Left ventricle myocardium inferior (tissue), 1 donor: ENCODE measurements at regions not wholly inside any gene's neighbourhood (a gene's known extent, or its start where the extent isn't known, plus 50 kb on each side); places are given as distances from the start of the nearest gene placed in this dataset.

ENCODE experiments used
- DNase-seq: peaks from one replicate; pipeline ENCODE4 v3.0.0-alpha.2; 2020
- H3K27ac ChIP-seq: fragments of 200-600 bp; replicated peaks from 2 replicates; pipeline ENCODE4 v1.8.0; 2021
- H3K27me3 ChIP-seq: fragments of 200-600 bp; 2 replicates; pipeline ENCODE4 v1.8.0; 2021; ENCODE audit warnings: low read depth
- H3K36me3 ChIP-seq: fragments of 200-600 bp; 2 replicates; pipeline ENCODE4 v1.8.0; 2021
- H3K4me1 ChIP-seq: fragments of 200-600 bp; 2 replicates; pipeline ENCODE4 v1.8.0; 2021
- H3K4me3 ChIP-seq: fragments of 200-600 bp; 2 replicates; pipeline ENCODE4 v1.8.0; 2021; ENCODE audit warnings: mild to moderate bottlenecking, moderate library complexity
- H3K9me3 ChIP-seq: fragments of 200-600 bp; replicated peaks from 2 replicates; pipeline ENCODE4 v1.8.0; 2021
- intact Hi-C: fragments of 100-400 bp; cut with micrococcal nuclease; formaldehyde crosslinking; loops from one replicate; pipeline ENCODE4 v1.11.0; 2022
- TF ChIP-seq, protein P1 (sequence below): fragments of 200-600 bp; IDR thresholded peaks from 2 replicates; pipeline ENCODE4 v1.8.0; 2021; ENCODE audit warnings: antibody characterized with exemption, mild to moderate bottlenecking, borderline replicate concordance
- donor health status: DM: no; HTN: yes; CAD: no; lungs with severe emphysema.

DNA sequence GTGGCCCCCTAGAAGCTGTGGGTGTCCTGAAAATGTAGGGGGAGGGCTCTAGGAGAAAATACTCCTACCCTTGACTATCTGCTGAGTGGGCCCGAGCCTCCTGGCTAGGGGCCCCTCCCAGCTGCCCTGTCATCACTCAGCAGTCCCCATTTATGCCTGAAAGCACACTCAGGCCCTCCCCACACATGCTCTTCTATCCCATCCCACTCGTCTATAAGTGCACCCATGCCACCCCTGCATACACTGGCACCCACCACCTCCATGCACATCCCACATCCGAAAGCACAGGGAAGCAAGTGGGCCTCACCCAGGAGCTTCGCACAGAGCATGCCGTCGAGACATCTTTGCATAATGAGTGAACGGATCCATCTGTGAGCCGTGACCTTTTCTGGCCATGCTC is 80.4 kb upstream of the POU3F1 start:
- Histone ChIP-seq H3K4me3 (no peak overlapping the region), H3K4me1 (peaks cover 10% of the 10 kb centered on the region), H3K27ac (no peak overlapping the region), H3K9me3 (no peaks in the 10 kb centered on the region), H3K27me3 (peaks cover 33% of the 10 kb centered on the region), H3K36me3 (no peaks in the 10 kb centered on the region)
- DNase-seq, result no peak
- intact Hi-C loops, result no loop called here
- TF ChIP-seq, protein P1, sequence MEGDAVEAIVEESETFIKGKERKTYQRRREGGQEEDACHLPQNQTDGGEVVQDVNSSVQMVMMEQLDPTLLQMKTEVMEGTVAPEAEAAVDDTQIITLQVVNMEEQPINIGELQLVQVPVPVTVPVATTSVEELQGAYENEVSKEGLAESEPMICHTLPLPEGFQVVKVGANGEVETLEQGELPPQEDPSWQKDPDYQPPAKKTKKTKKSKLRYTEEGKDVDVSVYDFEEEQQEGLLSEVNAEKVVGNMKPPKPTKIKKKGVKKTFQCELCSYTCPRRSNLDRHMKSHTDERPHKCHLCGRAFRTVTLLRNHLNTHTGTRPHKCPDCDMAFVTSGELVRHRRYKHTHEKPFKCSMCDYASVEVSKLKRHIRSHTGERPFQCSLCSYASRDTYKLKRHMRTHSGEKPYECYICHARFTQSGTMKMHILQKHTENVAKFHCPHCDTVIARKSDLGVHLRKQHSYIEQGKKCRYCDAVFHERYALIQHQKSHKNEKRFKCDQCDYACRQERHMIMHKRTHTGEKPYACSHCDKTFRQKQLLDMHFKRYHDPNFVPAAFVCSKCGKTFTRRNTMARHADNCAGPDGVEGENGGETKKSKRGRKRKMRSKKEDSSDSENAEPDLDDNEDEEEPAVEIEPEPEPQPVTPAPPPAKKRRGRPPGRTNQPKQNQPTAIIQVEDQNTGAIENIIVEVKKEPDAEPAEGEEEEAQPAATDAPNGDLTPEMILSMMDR, result no peak

- intact Hi-C loops, result no loop called here
- H3K9me3 ChIP-seq, result no peaks in the 10 kb centered on the region
- no peak overlapping the region for H3K4me3 ChIP-seq
- H3K27ac ChIP-seq, result no peak overlapping the region
- peaks cover 25% of the 10 kb centered on the region for H3K27me3 ChIP-seq
- H3K36me3 ChIP-seq, result no peaks in the 10 kb centered on the region
- DNase-seq, result no peak
- TF ChIP-seq, protein P1, result no peak
- peaks cover 4% of the 10 kb centered on the region for H3K4me1 ChIP-seq
These were observed 79.4 kb upstream of the POU3F1 start for GRCh38 chr1:38125837-38126520.

- H3K36me3 ChIP-seq, result no peaks in the 10 kb centered on the region
- H3K4me3 ChIP-seq, result no peak overlapping the region
- TF ChIP-seq, protein P1, result no peak
- DNase-seq, result no peak
- peaks cover 25% of the 10 kb centered on the region for H3K27me3 ChIP-seq
- H3K27ac ChIP-seq, result no peak overlapping the region
- no peaks in the 10 kb centered on the region for H3K4me1 ChIP-seq
- H3K9me3 ChIP-seq, result no peaks in the 10 kb centered on the region
- intact Hi-C loops, result no loop called here
These were observed 78.4 kb upstream of the POU3F1 start for GRCh38 chr1:38125016-38125415.

GRCh38 chr1:38123356-38124135 is 77.0 kb upstream of the POU3F1 start:
- intact Hi-C loops, result no loop called here

GRCh38 chr1:38121231-38121680 is 74.7 kb upstream of the POU3F1 start:
- peaks cover 35% of the 10 kb centered on the region for H3K27me3 ChIP-seq
- H3K27ac ChIP-seq, result no peak overlapping the region
- TF ChIP-seq, protein P1, result no peak
- H3K4me1 ChIP-seq, result no peaks in the 10 kb centered on the region
- H3K4me3 ChIP-seq, result no peak overlapping the region
- intact Hi-C loops, result no loop called here
- H3K36me3 ChIP-seq, result no peaks in the 10 kb centered on the region
- no peaks in the 10 kb centered on the region for H3K9me3 ChIP-seq
- no peak for DNase-seq

More at GRCh38 chr1:38123356-38124135, 77.0 kb upstream of the POU3F1 start:
- TF ChIP-seq, protein P1, result no peak
- no peaks in the 10 kb centered on the region for H3K9me3 ChIP-seq
- no peak for DNase-seq
- H3K4me1 ChIP-seq, result no peaks in the 10 kb centered on the region
- peaks cover 32% of the 10 kb centered on the region for H3K27me3 ChIP-seq
- H3K27ac ChIP-seq, result no peak overlapping the region
- H3K36me3 ChIP-seq, result no peaks in the 10 kb centered on the region
- no peak overlapping the region for H3K4me3 ChIP-seq
